OCI-LY3 (cell line): ENCODE measurements at regions not wholly inside any gene's neighbourhood (a gene's known extent, or its start where the extent isn't known, plus 50 kb on each side); places are given as distances from the start of the nearest gene placed in this dataset.

ENCODE experiments used
- CTCF ChIP-seq: fragments of 200-600, 300-600 bp; sonication (generic); IDR thresholded peaks from 2 replicates; pipeline ENCODE4 v1.5.1; 2014; ENCODE audit warnings: antibody characterized with exemption, low read length, low read depth
- EZH2phosphoT487 ChIP-seq: fragments of 200-600 bp; shearing (Covaris generic); IDR thresholded peaks from 2 replicates; pipeline ENCODE4 v1.6.1; 2018; ENCODE audit warnings: antibody characterized with exemption, mixed run types, low read depth

- no peak for TF ChIP-seq CTCF
- TF ChIP-seq EZH2phosphoT487 = no peak
These were observed 242.6 kb downstream of the TTC32 start for GRCh38 chr2:19659024-19659792.
